ENCODE measurements at regions not wholly inside any gene's neighbourhood (a gene's known extent, or its start where the extent isn't known, plus 50 kb on each side); places are given as distances from the start of the nearest gene placed in this dataset.
"Not testable (repeated sequence)": the region's sequence is repeated elsewhere in the genome, so short reads cannot be mapped to it uniquely, and the experiment has no call there.

DNA sequence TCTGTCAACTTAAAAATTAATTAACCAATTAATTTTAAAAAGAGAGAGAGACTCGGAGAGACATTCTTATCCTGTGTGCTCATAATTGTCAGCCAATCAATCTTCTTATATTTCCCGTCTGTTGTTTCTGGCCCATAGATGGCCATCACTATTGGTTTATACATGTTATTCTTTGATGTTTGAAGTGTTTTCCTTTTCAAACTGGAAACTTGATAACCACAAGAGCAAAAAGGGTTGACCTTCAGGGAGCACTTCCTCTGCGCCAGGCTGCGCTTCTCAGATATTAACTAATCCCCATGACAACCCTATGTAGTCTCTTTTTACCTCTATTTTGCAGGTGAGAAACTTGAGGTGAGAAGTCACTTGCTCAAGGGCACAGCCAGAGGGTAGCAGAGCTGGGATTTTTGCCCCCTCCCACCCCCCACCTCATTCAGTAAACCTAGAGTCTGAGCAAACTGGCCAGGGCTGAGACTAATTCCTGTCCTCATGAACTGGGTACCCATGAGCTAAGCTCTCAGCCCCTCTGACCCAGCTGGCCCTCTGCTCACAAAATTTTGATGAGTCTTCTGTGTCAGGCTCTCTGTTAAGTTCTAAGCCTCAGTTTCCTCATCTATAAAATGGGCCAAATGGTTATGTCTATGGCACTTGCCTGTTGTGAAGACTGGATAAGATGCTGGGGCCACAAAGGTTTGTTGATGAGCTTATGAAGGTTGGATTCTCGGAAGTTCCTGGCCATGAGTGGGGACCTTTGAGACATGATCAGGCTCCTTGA is 86.0 kb upstream of the SH3PXD2B start:
- no peak overlapping the region for H3K4me3 ChIP-seq
- H3K27me3 ChIP-seq (replicated peaks; ENCODE audit: insufficient read depth): no peaks in the 10 kb centered on the region
- H3K36me3 ChIP-seq: no peaks in the 10 kb centered on the region
- TF ChIP-seq, protein P1, sequence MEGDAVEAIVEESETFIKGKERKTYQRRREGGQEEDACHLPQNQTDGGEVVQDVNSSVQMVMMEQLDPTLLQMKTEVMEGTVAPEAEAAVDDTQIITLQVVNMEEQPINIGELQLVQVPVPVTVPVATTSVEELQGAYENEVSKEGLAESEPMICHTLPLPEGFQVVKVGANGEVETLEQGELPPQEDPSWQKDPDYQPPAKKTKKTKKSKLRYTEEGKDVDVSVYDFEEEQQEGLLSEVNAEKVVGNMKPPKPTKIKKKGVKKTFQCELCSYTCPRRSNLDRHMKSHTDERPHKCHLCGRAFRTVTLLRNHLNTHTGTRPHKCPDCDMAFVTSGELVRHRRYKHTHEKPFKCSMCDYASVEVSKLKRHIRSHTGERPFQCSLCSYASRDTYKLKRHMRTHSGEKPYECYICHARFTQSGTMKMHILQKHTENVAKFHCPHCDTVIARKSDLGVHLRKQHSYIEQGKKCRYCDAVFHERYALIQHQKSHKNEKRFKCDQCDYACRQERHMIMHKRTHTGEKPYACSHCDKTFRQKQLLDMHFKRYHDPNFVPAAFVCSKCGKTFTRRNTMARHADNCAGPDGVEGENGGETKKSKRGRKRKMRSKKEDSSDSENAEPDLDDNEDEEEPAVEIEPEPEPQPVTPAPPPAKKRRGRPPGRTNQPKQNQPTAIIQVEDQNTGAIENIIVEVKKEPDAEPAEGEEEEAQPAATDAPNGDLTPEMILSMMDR (IDR thresholded peaks at IDR 0.05): no peak
- no peak overlapping the region for H3K27ac ChIP-seq
- DNase-seq (ENCODE audit: low spot score) (no peak), ATAC-seq (ENCODE audit: insufficient number of reproducible peaks, low FRiP score, low read depth) (no peak)
- H3K4me1 ChIP-seq (ENCODE audit: control insufficient read depth in 1 of 2, low read depth in 2 of 2): no peaks in the 10 kb centered on the region
- H3K9me3 ChIP-seq: no peaks in the 10 kb centered on the region

DNA sequence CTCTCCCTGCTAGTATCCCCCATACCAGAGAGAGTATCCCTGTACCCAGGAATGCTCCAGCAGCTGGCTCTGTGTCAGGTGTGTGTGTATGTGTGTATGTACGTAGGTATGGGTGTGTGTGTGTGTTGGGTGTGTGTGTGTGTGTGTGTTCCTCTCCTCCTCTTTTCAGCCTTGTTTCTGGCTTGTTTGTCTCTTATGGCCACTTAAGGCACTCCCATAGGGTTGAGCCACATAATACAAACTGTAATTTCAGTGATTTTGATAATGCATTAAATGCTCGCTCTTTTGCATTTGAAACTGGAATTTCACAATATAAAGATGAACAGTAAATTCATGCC is 80.8 kb upstream of the SH3PXD2B start:
- no peaks in the 10 kb centered on the region for H3K27me3 ChIP-seq (replicated peaks; ENCODE audit: insufficient read depth)
- peaks cover 0 to 15% of the 10 kb centered on the region in 2 donors for H3K4me1 ChIP-seq (ENCODE audit: control insufficient read depth in 1 of 2, low read depth in 2 of 2)
- TF ChIP-seq, protein P1 (IDR thresholded peaks at IDR 0.05): no peak
- H3K9me3 ChIP-seq: no peaks in the 10 kb centered on the region
- H3K27ac ChIP-seq: no peak overlapping the region
- no peak for DNase-seq (ENCODE audit: low spot score)
- ATAC-seq (ENCODE audit: insufficient number of reproducible peaks, low FRiP score, low read depth): no peak
- H3K36me3 ChIP-seq: no peaks in the 10 kb centered on the region
- no peak overlapping the region for H3K4me3 ChIP-seq

DNA sequence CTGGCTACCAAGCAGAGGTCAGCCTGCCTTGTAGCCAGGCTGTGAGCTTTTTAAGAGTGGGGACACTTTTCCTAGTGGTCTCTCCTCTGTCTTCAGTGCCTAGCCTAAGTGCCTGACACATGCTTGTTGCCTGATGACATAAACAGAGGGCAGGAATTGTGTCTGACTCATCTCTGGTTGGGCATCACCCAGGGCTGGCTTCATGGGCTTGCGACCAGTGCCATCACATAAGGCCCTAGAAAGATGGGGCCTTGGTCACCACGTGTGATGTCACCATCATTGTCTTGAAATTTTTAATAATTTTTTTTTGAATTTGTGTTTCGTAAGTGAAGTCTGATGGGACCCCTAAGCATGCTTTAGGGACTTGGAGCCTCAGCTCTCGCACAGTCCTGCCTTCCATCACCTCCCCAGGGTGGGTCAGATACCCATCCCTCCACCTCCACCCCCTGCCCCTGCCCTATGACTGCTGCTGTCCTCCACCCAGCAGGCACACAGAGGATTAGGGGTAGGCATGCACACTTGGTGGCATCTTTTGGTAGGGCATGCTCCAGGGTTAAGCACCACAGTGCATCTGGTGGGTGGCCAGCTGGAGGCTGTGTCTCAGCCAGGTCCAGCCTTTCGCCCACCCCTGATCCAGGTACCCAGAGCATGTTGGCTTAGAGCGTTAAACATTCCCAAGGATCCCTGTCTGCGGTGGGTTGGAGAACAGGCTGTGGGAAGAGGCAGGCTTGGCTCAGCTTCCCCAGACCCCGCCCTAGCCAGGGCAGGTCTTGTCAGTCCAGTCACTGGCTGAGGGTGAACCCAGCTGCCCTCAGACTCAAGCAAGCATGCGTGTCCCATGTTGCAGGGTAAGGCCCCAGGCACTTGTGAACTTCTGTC is 80.1 kb upstream of the SH3PXD2B start:
- peaks cover 0 to 15% of the 10 kb centered on the region in 2 donors for H3K4me1 ChIP-seq (ENCODE audit: control insufficient read depth in 1 of 2, low read depth in 2 of 2)
- no peaks in the 10 kb centered on the region for H3K27me3 ChIP-seq (replicated peaks; ENCODE audit: insufficient read depth)
- no peak for ATAC-seq (ENCODE audit: insufficient number of reproducible peaks, low FRiP score, low read depth)
- H3K4me3 ChIP-seq: no peak overlapping the region
- H3K27ac ChIP-seq: no peak overlapping the region
- H3K9me3 ChIP-seq: no peaks in the 10 kb centered on the region
- TF ChIP-seq, protein P1 (IDR thresholded peaks at IDR 0.05): no peak
- H3K36me3 ChIP-seq: no peaks in the 10 kb centered on the region
- DNase-seq (ENCODE audit: low spot score): no peak

DNA sequence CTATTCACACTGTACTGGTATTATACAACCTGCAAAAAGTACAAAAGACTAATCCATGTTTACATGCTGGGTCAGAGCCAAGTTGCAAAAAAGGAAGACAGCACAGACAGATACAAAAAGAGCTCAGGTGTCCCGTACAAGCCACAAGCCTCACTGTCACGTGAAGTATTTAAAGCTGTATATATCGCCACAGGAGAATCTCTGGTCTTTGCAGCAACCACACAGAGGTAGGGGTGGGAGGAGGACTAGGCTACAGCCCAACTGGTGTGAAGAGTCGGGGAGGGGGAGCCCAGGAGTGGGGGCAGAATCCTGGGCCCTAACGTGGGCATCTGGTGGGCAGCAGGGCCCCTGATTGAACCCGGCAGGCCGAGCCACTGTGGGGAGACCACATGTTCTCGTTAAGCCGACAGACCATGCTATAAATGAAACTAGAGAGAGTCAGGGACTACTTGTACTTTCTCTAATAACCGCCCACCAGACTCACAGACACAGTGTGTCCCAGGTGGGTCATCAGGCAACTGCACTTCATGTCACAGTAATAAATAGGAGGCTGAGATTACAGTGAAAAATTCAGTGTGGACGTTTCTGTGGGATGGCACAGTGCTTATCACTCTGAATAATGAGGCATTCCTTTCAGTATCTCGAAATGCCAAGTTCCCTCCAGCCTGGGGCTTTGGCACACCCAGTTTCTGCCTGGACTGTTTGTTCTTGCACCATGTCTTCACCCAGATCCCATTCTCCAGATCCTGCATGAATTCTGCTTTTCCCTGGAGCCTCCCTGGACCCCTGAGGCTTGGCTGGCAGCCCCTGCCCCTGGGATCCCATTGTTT is 79.3 kb upstream of the SH3PXD2B start:
- ATAC-seq (ENCODE audit: insufficient number of reproducible peaks, low FRiP score, low read depth) (no peak), DNase-seq (ENCODE audit: low spot score) (no peak)
- Histone ChIP-seq H3K4me3 (no peak overlapping the region), H3K36me3 (no peaks in the 10 kb centered on the region), H3K27me3 (replicated peaks; ENCODE audit: insufficient read depth) (no peaks in the 10 kb centered on the region), H3K4me1 (ENCODE audit: control insufficient read depth in 1 of 2, low read depth in 2 of 2) (peaks cover 0 to 15% of the 10 kb centered on the region in 2 donors), H3K9me3 (no peaks in the 10 kb centered on the region), H3K27ac (no peak overlapping the region)
- TF ChIP-seq, protein P1 (IDR thresholded peaks at IDR 0.05): no peak

DNA sequence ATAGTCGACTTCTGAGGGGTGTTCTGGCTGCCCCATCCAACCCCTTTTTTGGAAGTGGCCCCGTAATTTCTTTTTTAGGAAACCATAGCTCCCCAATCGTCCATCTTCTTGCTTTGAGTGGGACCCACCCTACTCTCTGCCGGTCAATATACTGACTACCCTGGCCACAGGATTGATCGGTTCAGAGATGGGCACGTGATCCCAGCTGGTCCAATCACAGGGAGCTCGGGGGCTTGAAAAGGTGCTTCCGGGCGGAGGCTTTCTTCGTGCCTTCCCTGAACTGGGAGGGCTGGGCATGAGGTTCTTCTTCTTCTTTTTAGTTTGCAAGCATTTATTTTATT is 78.7 kb upstream of the SH3PXD2B start:
- Histone ChIP-seq H3K4me1 (ENCODE audit: control insufficient read depth in 1 of 2, low read depth in 2 of 2) (peaks cover 0 to 15% of the 10 kb centered on the region in 2 donors), H3K27ac (no peak overlapping the region), H3K36me3 (no peaks in the 10 kb centered on the region), H3K9me3 (no peaks in the 10 kb centered on the region), H3K4me3 (no peak overlapping the region), H3K27me3 (replicated peaks; ENCODE audit: insufficient read depth) (no peaks in the 10 kb centered on the region)
- DNase-seq (ENCODE audit: low spot score): no peak
- no peak for ATAC-seq (ENCODE audit: insufficient number of reproducible peaks, low FRiP score, low read depth)
- TF ChIP-seq, protein P1 (IDR thresholded peaks at IDR 0.05): no peak

DNA sequence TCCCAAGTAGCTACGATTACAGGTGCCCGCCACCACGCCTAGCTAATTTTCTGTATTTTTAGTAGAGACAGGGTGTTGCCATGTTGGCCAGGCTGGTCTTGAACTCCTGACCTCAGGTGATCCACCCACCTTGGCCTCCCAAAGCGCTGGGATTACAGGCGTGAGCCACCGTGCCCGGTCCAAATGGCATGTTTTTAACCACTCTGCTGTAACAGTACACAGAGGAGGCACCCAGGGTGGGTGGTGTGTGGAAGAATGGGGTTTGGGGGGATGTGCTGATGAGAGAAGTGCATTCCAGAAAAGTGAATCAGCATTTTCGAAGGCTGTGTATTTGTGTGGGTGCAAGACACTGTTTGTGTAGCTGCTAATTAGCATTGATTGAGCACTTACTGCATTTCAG is 78.1 kb upstream of the SH3PXD2B start:
- H3K27ac ChIP-seq; DNase-seq (ENCODE audit: low spot score); H3K36me3 ChIP-seq: not testable (repeated sequence)

More for the DNA sequence above, 78.1 kb upstream of the SH3PXD2B start:
- not testable (repeated sequence) for H3K27me3 ChIP-seq (replicated peaks; ENCODE audit: insufficient read depth); H3K4me3 ChIP-seq; ATAC-seq (ENCODE audit: insufficient number of reproducible peaks, low FRiP score, low read depth); H3K9me3 ChIP-seq
- peaks cover 0 to 15% of the 10 kb centered on the region in 2 donors for H3K4me1 ChIP-seq (ENCODE audit: control insufficient read depth in 1 of 2, low read depth in 2 of 2)
